ENCODE measurements at regions not wholly inside any gene's neighbourhood (a gene's known extent, or its start where the extent isn't known, plus 50 kb on each side); places are given as distances from the start of the nearest gene placed in this dataset.

DNA sequence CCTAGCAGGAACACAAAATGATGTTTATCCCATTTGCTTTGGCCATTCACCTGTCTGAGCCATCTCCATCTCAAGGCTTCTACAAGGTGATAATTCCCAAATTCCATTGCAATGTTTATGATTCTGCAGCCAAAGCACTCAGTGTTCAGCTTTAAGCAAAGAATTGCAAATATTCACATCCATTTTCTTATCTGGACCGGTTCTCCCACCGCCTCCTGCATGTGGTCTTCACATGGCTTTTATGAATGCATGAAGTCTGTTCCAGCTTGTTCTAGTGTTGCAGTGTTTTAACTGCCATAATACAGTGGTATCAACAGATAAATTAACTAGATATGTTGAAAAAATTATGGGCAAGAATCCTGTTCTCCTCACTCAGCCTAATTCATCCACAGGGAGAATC is 443.0 kb upstream of the KLF4 start:
- no peak for DNase-seq

DNA sequence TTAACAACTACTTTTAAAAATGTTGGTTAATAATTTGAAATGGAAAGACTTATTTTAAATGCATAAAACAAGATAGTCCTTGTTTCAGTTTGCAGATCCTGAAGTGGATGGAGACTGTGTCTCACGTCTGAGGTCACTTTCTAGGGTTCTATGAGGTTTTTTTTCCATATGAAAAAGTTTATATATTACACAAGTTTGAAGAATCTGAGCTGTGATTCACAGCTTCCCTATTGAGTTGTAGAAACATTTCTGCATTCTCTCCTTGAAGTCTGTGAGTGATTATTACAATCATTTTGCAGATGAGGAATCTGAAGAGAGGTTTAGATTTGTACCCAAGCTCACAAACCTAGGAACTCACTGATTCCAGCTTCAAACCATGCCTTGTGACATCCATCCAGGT is 442.5 kb upstream of the KLF4 start:
- no peak for DNase-seq

DNA sequence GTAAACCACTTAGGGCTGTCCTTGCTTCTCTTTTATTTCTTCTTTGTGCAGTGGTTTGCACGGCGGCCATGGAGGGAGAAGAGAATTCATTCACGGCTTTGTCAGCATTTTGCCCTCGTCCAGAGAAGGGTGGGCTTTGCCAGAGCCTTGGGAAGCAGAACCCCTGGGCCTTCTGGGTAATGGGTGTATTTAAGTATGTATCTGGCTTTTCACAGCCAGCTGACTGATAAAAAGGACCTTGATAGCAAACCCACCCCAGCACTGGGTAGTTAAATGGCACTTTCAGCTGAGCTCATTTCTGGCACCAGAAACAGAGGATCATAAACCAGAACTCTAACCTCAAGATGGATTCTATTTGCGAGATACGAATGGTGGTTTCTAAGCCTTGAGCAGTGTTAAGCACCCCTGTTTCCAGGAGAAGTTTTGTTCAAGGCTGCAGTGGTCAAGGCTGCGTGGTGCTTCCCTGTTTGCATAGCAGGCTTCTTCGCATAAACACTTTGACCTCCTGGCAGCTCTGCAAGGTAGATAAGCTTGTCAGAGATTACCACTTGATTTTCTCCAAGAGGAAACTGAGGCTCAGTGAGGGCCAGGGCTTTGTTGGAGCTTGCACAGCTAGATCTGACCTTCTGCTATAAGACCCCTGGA is 441.6 kb upstream of the KLF4 start:
- DNase-seq: no peak

DNA sequence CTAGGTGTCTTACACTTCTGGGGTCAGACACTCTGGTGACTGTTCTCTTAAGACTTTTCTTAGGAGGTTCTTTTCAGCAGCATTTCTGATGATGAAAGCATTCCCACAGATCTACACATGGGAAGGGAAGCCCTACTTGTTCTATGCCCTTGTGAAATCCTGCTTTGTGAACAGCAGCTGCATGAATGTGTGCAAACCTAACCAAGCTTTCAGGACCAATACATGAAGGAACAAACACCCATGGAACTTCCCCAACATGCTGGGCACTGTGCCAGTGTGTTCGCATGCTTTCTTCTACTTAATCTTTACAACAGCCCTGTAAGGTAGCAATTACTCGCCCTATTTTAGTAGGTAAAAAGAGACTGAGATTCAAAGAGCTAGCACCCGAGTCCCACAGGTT is 439.9 kb upstream of the KLF4 start:
- DNase-seq: no peak

DNA sequence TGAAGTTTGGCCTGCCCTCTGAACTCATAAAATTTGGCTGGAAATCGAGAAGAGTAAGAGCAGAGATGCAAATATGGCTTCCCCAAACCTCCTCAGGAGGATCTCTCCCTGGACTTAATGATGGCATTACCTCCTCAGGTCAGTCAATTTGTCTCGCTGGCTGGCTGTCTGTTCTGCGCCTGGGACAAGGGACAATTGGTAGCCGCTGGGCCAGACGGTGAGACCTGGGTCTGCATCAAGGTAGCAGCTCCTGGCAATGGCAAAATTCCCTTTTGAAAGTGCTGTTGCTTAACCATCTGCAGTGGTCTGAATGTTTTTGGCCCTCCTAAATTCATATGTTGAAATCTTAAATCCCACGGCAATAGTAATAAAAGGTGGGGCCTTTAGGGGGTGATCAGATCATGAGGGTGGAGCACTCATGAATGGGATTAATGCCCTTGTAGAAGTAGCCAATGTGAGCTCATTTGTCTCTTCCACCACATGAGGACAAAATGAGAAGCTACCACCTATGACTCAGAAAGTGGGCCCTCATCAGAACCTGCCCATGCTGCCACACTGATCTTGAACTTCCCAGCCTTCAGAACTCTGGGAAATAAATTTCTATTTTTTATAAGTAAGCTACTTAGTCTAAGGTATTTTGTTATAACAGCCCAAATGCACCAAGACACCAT is 439.3 kb upstream of the KLF4 start:
- DNase-seq: no peak

DNA sequence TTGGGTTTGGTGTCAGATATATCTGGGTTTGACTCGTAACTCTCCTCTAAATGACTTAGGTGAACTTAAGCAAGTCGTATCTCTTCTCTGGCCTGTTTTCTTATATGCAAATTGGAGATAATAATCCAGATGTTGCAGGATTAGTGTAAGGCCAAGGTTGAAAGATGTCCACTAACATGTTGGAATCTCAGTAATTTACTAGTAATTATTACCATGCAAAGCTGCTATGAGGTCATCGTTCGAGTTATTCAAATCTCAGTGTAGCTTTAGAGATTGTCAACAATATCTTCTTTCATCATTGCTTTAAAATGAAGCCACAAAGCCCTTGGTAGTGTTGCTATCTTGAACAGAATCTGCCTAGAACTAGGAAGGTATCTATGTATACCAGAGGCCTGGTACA is 437.7 kb upstream of the KLF4 start:
- no peak for DNase-seq

DNA sequence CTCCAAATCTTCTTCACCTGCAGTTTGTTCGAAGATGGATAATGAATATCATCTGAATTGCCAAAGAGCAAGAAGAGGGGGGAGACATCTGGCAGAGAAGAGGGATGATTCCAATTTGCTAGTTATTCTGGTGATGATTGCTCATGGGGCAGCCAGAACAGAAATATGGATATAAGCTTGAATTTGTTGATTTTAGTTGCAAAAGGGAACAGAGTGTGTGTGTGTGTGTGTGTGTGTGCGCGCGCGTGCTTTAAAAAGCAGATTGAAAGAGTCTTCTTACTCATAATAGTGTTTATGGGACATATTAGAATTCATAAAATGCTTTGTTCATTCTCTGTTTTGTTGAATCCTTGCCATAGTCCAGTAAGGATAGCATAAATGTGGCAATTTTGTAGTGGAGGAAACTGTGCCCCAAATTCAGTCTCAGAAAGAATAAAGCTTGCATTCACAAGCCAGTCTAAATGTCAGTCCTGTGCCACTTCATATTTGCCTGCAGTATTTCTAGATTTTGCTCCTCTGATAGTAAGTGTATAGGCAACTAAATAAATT is 436.3 kb upstream of the KLF4 start:
- DNase-seq: no peak

DNA sequence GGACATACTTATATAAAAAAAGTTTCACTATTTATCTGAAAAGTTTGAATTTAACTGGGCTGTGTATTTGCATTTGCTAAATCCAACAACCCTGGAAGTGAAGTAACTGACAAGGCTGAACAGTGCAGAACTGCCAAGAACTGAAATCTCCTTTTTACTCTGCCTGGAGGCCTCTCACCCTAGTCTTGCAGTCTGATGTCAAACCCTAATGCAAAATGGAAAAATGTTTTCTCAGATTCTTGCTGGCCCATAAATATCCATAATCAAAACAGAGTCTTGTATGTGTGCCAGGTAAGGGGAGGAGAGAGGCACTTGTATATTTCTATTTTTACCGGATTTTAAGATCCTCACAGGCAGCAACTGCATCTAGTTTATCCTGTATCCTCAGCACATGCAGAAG is 432.7 kb upstream of the KLF4 start:
- no peak for DNase-seq

DNA sequence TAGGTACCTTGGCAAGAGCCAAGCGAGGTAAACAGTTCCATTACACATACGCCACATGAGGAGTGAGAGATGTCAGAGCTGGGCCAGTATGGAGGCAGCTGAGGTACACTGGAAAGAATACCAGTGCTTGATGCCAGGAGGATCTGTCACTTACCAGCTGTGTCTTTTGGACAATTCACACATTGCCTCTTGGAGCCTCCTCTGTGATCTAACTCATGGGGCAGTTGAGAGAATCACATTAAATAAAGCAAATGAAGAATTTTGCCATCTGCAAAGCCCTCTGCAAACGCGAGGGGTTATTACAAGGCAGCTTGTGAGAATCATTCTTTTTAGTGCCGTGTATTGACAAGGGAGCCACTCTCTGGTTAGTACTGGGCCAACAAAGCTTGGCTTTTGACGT is 429.7 kb upstream of the KLF4 start:
- DNase-seq: no peak

DNA sequence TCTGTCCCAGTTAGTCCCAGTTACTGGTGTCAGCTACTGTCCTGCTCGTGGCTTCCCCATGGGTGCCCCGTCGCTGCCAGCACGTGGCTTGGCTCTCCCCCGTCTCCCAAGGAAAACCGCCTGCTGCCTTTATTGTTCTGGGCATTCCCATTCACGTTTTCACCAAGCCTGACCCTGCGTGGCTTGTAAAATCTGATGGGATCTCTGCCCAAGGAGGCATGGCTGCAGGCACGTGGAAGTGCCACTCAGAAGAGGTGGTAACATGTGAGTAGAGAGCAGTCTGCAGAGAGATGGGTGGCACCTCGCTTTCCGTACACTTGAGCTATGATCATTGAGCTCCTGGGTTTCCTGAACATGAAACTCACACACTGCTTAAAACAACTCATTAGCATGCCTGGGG is 429.2 kb upstream of the KLF4 start:
- DNase-seq: no peak

DNA sequence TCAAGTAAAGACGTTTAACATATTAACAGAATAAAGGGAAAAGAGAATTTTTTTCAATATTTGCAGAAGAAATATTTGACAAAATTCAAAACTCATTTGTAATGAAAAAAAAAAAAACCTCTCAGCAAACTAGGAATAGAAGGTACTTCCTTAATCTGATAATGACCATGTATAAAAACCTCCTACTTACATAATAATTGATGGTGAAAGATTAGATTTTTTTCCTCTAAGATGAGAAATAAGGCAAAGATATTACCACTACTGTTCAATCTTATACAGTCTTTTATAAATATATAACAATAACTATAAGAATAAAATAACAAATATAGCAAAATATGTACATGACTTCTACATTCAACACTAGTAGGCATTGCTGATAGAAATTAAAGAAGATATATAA is 424.6 kb upstream of the KLF4 start:
- DNase-seq: no peak

DNA sequence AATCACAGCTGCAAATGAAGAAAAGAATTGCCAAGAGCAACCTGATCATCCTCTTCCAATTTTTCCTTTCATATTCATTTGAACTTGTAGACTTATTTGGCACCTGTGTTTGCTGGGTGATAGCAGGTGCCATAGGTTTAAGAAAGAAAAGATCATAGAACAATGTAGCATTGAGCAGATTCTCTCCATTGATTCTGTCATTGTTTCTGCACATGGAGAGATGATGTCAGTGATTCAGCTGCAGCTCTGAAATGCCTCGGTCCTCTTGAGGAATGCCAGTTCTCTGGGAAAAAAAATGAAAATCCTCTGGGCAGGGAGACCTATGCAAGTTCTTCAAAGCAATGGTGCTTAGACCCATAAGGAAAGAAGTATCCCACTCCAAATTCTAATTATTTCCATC is 418.1 kb upstream of the KLF4 start:
- DNase-seq: no peak

DNA sequence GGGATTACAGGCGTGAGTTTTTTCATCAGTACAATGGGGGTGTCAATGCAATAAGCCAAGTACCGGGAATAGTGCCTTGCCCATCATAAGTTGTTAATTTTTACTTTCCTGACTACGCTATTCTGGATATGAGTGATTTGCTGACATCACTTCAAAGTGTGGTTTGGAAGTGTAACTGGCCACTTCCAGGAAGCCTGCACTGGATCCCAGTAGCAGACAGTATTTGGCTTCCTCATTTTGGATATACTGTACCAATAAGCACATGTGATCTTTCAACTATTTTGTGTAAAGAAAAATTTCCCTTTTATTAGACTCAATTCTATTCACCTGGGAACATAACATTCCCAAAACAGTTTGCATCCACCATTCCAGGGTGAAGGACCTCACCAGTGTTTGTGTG is 417.7 kb upstream of the KLF4 start:
- no peak for DNase-seq

DNA sequence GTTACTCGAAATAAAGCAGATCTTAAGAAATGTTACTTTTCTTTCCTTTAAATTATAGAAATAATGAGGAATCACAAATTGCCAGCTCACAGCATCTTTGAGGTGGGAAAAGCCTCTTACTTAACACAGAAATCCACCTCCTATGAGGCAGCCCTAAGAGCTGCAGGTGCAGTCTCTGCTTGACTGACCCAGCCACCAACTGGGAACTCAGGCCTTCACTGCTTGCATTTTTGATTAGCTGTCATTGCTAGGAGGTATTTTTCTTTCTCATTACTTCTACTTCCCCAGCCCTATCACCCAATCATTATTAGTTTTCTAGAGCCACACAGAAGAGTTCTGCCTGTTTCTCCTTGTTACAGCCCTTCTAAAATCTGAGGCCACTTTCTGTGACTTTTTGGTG is 416.5 kb upstream of the KLF4 start:
- no peak for DNase-seq

DNA sequence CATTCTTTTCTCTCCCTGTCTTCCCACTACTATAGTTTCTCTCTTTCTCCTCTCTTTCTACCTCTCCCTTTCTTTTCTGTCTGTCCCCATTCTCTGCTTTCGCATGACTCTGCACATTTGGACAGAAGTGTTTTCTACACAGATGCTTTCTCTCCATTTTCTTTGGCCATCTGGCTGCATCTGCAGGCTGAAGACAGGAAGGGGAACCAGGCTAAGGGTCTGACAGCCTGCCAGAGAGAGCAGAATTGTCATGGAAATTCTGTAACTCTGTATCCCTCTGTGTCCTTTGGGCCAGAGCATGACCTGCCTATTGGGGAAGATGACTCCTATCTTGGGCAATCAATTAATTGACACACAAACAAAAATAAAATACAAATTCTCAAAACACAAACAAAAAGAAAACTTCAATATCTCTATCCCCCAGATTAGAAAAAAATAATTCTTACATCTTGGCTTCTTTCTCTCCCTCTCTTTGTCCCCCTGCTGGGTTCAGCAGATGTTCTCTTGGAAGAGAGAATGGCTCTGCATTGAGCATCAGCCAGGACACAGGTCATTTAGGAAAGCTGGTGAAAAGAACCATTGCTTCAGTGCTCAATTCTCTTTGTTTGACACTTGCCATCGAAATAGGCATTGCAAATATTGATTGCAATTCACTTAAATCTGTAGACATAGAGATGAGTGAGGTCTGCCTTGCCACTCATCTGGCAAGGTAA is 415.9 kb upstream of the KLF4 start:
- no peak for DNase-seq

DNA sequence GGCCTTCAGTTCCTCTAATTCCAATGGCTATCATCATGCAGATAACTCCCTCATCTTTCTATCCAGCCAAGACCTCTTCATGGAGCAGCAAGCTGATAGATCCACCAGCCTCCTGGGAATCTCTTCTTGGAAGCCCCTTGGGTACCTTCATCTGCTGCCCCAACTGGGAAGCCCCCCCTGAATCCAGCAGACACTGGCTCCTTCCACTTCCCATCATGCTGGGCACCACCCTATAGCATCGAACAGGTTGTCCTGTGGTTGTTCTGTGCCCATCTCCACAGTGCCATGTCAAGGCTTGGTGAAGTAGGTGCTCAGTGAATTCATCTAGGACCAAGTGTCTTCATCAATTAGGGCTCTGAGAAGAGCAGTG is 410.4 kb upstream of the KLF4 start:
- DNase-seq: no peak

DNA sequence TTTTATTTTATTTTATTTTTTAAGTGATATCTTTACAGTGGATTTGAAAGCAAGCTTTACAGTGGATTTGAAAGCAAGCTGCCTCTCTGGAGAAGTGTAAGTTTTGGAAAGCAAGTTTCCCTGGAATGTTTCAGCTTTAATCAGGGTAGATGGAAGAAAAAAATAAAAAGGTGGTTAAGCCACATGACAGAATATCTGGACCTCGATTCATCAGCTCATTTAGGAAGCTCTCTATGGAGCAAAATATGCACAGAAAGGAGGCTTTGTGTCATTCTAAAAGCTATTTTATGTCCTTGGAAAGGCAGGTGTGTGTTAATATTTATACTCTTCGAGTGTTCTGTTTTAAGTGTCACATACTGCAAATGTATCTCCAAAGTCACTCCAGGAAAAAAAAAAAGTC is 409.2 kb upstream of the KLF4 start:
- no peak for DNase-seq

DNA sequence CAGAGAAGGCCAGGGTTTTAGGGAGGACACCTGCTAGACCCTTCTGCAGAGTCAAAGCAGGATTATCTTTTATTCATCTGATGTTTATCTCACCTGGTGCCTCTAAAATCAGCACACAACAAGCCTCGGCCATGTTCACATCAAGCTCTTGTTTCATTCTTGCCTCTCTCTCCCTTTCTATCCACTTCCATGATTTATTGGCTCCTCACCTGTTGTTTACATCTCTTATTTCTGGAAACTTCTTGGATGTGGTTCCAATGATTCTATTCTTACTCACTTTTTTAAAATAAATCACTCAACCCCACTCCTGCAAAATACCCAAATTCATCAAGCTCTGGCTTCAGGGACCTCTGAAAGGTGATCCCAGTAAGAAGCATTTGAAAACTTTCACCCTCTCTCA is 407.0 kb upstream of the KLF4 start:
- DNase-seq: no peak

DNA sequence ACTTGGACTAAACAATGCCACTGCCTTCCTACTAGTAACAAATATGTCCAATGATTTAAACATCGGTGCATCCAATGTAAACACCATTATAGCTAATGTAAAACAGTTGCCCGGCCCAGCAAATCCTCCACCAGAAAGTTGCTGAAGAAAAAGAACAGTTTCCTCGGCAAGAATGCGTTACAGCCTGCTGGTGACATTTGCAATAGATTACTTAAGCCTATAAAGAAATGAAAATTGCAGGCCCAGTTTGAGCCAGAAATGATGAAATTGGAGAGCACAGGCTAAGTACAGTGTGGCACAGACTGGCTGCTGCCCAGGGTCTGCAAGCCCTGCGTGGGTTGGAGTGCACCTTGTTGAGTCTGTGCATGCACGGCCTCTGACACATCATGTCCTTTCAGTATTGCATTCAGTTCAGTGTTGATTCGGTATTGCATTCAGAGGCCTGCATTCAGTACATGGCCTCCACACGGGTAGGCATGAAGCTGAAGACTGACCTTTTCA is 406.0 kb upstream of the KLF4 start:
- DNase-seq: no peak

DNA sequence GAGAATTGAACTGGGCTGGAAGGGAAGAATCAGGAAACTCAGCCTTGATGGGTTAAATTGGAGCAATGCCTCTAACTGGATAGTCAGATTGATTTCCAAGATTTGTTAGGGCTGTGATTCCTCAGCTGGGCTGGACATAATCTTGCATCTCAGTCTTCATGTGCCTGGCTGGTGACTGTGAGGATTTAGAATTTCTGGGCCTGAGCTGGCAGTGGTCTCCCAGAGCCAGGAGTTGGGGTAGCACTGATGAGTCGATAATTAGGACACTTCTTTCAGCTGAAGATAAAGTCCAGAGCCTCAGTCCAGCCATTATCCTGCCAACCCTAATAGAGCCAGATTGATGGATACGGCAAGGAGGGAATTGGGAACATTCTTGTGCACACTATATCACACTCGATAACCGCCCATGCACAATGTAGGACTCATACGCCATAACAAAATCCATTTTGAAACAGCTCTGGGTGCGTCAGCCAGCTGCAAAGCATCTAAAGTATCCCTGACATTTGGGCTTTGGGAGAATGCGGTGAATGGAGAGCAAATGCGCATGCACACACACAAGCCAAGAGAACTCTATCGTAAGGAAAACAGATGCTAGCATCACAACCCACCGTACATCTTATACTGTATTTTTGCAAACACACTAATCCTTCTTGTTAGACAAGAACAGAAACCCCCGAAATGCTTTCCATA is 405.1 kb upstream of the KLF4 start:
- DNase-seq: no peak

DNA sequence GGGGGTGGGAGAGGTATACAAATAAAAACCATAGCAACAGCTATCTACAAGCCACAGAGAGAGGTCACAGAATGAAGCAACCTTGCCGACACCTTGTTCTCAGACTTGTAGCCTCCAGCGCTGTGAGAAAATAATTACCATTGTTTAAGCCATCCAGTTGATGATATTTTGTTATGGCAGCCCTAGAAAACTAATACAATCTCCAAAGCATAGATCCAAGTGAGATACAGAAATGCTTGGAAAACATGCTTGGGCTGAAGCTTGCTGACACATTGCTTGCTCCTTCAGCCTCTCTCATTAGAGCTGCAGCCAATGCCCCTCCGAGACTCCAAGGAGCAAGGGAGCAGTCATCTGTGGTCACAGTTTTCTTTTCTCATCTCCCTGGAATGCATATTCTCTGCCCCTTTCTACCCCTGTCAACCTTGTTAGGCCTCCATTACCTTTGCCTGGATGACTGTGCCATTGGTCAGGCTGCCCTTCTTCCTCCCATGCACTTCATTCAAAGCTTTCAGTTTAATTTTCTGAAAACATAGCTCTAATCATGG is 401.4 kb upstream of the KLF4 start:
- DNase-seq: no peak

DNA sequence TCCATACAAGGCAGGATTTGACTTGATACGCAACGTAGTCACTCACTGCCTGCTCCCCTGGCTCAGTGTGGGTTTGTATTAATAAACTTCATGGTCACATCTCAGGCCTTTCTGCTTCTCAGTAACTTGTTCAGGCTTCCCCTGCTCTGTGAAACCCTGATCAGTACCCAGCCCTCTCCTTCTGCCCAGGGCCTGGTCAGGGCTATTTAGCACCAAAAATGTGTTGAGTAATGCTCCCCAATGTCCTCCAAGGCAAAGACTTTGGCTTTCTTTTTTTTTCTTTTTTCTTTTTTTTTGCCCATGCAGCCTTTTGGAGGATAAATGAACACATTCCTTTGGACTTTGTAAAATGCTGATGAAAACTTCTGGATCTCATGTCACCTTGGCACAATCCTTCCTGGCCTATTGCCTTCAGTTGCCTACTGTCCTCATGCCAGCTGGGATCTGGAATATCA is 399.2 kb upstream of the KLF4 start:
- DNase-seq: no peak

DNA sequence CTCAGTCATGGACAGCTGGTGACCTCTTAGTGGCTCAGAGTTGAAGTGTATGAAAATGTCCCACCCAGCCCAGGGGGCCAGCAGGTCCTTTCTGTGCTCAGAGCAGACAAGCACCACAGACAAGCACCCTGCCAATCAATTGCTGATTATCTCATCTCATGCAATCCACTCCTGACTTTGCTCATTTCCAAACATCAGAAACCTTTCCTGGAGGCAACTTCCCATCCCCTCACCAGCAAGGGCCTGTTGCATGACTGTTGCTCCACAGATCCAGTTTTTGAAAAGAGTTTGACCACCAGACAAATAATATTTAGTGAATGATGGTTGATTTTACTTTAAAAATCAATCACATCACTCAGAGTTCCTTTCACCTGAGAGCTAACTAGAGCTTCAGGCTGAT is 397.3 kb upstream of the KLF4 start:
- no peak for DNase-seq
